ENCODE measurements at regions not wholly inside any gene's neighbourhood (a gene's known extent, or its start where the extent isn't known, plus 50 kb on each side); places are given as distances from the start of the nearest gene placed in this dataset.

DNA sequence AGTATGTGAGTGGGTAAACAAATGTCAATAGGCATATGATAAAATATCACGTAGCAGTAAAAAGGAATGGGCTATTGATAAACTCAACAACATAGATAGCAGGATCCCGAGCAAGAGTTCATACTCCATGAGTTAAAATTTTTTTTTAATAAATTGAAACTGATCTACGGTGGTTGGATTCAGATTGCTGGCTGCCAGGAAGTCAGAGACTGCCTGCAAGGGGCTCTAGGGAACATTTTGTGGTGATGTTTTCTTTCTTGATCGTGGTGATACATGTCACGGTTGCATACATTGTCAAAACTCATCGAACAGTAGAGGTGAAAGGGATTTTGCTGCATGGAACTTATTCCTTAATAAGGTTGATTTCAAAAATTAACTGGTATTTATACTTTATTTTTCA, 62.6 kb upstream of the WNT7B start:
- H3K4me3 ChIP-seq (ENCODE audit: low read depth, low read length), result no peak overlapping the region
- no peaks in the 10 kb centered on the region for H3K9me3 ChIP-seq (ENCODE audit: control insufficient read depth, insufficient read depth, low read length)
- H3K4me1 ChIP-seq (ENCODE audit: control insufficient read depth, insufficient read depth, low read length), result peaks cover 36% of the 10 kb centered on the region
- WGBS (ENCODE audit: insufficient coverage), result 73% methylated on average over 1 of the region's 6 CpGs
- H3K27me3 ChIP-seq (ENCODE audit: control insufficient read depth, insufficient read depth, low read length), result peaks cover 4% of the 10 kb centered on the region
- no peaks in the 10 kb centered on the region for H3K36me3 ChIP-seq (ENCODE audit: control insufficient read depth, insufficient read depth, low read length)
- no peak overlapping the region for H3K27ac ChIP-seq (ENCODE audit: low read depth, low read length)
- no peak for DNase-seq (ENCODE audit: low read depth in 4 of 6, low spot score in 6 of 6)

DNA sequence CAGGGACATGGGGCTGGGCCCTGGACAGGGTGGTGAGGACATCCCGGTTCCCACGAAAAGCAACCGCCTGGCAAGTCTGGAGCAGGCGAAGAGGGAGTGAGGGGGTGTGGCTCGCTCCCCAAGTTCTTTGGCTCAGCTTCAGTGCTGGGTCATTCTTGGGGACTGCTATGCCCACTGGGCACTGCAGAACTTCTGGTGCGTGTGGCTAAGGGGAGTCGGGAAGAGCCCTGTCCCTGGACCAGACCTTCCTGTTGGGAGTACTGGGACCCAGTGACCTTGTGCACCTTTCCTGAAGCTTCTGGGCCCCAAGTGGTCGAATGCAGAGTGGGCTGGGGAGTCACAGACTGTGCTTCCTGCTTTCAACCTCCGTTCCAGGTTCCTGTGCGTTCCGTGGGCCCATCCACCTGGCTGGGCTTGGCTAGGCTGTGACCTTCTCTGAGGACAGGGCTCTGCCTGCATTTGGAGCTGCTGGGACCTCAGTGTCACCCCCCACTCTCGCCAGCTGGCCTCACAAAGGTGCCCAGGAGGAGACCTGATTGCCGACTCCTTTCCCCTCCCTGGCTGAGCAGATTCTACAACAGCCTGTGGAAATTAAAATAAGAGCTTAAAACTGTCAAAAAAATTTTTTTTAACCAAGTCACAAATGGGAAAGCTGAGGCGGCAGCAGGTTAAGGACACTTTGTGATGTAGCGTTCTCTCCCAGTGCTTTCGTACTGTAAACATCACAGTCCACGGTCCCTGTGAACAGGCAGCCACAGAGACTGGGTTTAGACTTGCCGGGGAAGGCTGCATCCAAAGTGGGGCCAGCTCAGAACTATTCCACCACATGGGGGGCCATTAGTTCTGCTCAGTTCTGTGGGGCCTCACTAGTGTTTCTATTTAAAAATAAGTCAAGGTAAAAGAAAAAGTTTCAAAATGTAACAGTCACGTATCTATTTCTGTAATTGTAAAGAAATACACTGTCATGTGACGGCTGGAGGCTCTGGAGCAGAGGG, 63.8 kb upstream of the WNT7B start:
- Histone ChIP-seq H3K4me1 (ENCODE audit: control insufficient read depth, insufficient read depth, low read length) (peaks cover 45% of the 10 kb centered on the region), H3K27me3 (ENCODE audit: control insufficient read depth, insufficient read depth, low read length) (peaks cover 4% of the 10 kb centered on the region), H3K9me3 (ENCODE audit: control insufficient read depth, insufficient read depth, low read length) (no peaks in the 10 kb centered on the region), H3K27ac (ENCODE audit: low read depth, low read length) (no peak overlapping the region), H3K4me3 (ENCODE audit: low read depth, low read length) (no peak overlapping the region), H3K36me3 (ENCODE audit: control insufficient read depth, insufficient read depth, low read length) (no peaks in the 10 kb centered on the region)
- DNase-seq (ENCODE audit: low read depth in 4 of 6, low spot score in 6 of 6), result no peak
- WGBS (ENCODE audit: insufficient coverage), result 76% methylated on average over 16 of the region's 20 CpGs

DNA sequence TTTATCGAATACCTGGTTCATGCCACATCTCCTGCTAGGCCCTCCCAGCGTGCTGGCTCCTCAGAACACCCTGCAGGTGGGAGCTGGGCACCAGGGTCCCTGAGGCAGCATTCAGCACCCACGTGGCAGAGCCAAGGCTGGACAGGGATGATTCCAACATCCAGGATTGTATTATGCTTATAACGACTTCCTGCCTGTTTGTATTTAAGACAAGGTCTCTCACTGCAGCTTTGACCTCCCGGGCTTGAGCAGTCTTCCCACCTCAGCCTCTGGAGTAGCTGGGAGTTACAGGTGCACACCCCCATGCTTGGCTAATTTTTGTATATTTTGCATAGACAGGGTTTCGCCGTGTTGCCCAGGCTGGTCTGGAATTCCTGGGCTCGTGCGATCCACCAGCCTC, 64.7 kb upstream of the WNT7B start:
- peaks cover 4% of the 10 kb centered on the region for H3K27me3 ChIP-seq (ENCODE audit: control insufficient read depth, insufficient read depth, low read length)
- no peaks in the 10 kb centered on the region for H3K9me3 ChIP-seq (ENCODE audit: control insufficient read depth, insufficient read depth, low read length)
- H3K36me3 ChIP-seq (ENCODE audit: control insufficient read depth, insufficient read depth, low read length), result no peaks in the 10 kb centered on the region
- H3K27ac ChIP-seq (ENCODE audit: low read depth, low read length), result no peak overlapping the region
- H3K4me1 ChIP-seq (ENCODE audit: control insufficient read depth, insufficient read depth, low read length), result peaks cover 47% of the 10 kb centered on the region
- no peak for DNase-seq (ENCODE audit: low read depth in 4 of 6, low spot score in 6 of 6)
- no peak overlapping the region for H3K4me3 ChIP-seq (ENCODE audit: low read depth, low read length)
- WGBS (ENCODE audit: insufficient coverage), result 80% methylated on average over 7 of the region's 9 CpGs

DNA sequence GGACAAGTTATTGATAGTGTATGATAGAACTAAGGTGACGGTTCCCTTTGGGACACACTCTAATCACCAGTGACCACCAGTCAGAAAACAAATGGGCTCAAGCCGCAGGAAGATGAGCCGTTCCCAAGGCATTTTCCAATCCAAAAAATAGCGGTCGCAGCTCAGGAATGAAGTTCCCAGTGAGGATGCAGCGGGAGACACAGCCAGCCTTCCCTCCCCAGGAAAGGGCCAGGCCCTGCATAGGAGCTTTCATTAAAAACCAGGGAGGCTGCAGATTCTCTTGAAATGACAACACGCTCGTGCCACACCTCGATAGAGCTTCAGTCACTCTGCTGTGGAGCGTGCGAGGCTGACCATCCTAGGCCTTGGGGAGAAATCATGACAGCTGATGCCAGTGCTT, 65.8 kb upstream of the WNT7B start:
- no peaks in the 10 kb centered on the region for H3K36me3 ChIP-seq (ENCODE audit: control insufficient read depth, insufficient read depth, low read length)
- DNase-seq (ENCODE audit: low read depth in 4 of 6, low spot score in 6 of 6), result no peak
- H3K9me3 ChIP-seq (ENCODE audit: control insufficient read depth, insufficient read depth, low read length), result no peaks in the 10 kb centered on the region
- WGBS (ENCODE audit: insufficient coverage), result 86% methylated on average over 5 of the region's 11 CpGs
- no peak overlapping the region for H3K4me3 ChIP-seq (ENCODE audit: low read depth, low read length)
- H3K27ac ChIP-seq (ENCODE audit: low read depth, low read length), result no peak overlapping the region
- peaks cover 4% of the 10 kb centered on the region for H3K27me3 ChIP-seq (ENCODE audit: control insufficient read depth, insufficient read depth, low read length)
- H3K4me1 ChIP-seq (ENCODE audit: control insufficient read depth, insufficient read depth, low read length), result peaks cover 46% of the 10 kb centered on the region

DNA sequence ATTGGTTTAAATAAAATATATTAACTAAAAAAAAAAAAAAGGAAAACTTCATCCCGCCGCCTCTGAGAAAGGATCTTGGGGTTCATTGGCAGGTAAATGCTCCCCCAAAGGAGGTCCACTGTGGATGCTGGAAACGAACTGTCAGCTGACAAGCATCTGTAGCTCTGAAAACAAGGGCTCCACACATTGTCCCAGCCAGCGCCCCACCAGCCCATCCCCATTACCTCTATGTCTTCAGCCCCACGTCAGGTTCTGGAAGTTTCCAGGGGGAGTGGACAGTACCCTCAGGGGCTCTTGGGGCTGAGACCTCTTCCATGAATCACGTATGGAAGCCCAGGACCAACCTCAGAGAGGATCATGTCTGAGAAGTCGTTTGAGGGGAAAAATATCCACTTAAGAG, 66.4 kb upstream of the WNT7B start:
- Histone ChIP-seq H3K27ac (ENCODE audit: low read depth, low read length) (peak overlapping the region; percentile 88), H3K9me3 (ENCODE audit: control insufficient read depth, insufficient read depth, low read length) (no peaks in the 10 kb centered on the region), H3K4me3 (ENCODE audit: low read depth, low read length) (no peak overlapping the region), H3K27me3 (ENCODE audit: control insufficient read depth, insufficient read depth, low read length) (peaks cover 4% of the 10 kb centered on the region), H3K4me1 (ENCODE audit: control insufficient read depth, insufficient read depth, low read length) (peaks cover 52% of the 10 kb centered on the region), H3K36me3 (ENCODE audit: control insufficient read depth, insufficient read depth, low read length) (no peaks in the 10 kb centered on the region)
- DNase-seq (ENCODE audit: low read depth in 4 of 6, low spot score in 6 of 6), result no peak
- WGBS (ENCODE audit: insufficient coverage), result 78% methylated on average over 3 of the region's 7 CpGs

DNA sequence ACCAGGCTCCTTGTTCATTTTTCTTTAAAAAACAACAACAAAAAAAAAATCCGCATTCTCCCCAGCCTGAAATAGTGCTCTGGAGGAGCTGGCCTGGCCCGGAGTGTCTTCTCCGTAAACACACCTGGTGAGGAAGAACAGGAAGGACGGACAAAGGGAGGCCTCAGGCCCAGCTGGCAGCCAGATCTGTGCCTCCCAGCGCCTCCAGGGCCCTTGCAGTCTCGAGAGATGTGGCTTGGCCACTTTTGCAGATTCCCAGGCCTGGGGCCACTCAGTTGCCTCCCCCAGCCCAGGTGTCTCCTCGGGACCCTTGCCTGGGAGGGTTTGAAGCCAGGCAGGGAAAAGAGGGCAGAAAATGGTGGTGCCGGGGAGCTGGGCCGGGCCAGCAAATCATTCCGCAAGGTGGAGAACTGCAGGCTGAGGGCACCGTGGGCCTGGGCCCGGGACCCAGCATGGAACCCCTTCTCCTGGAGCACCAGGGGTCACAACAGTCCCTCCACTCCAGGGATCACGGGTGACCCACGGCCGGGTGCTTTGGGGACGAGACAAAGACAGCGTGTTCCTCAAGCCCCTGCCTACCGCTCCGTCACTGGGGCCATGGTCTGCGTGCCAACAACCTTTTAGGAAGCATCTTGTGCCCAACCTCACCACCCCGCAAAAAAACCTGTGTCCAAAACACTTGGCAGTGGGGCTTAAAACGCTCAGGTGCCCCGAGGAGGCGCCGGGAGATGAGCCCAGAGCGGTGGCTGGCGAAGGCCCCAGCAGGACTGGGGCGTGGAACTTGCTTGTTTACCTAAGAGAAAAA, 67.1 kb upstream of the WNT7B start:
- Histone ChIP-seq H3K27me3 (ENCODE audit: control insufficient read depth, insufficient read depth, low read length) (peaks cover 4% of the 10 kb centered on the region), H3K4me1 (ENCODE audit: control insufficient read depth, insufficient read depth, low read length) (peaks cover 52% of the 10 kb centered on the region), H3K27ac (ENCODE audit: low read depth, low read length) (peak overlapping the region; percentile 88), H3K4me3 (ENCODE audit: low read depth, low read length) (peak overlapping the region; percentile 57), H3K36me3 (ENCODE audit: control insufficient read depth, insufficient read depth, low read length) (no peaks in the 10 kb centered on the region), H3K9me3 (ENCODE audit: control insufficient read depth, insufficient read depth, low read length) (no peaks in the 10 kb centered on the region)
- 32% methylated on average over 27 of the region's 28 CpGs for WGBS (ENCODE audit: insufficient coverage)
- DNase-seq (ENCODE audit: low read depth in 4 of 6, low spot score in 6 of 6), result peak in 2 of 6 donors; percentile 34 to 69

DNA sequence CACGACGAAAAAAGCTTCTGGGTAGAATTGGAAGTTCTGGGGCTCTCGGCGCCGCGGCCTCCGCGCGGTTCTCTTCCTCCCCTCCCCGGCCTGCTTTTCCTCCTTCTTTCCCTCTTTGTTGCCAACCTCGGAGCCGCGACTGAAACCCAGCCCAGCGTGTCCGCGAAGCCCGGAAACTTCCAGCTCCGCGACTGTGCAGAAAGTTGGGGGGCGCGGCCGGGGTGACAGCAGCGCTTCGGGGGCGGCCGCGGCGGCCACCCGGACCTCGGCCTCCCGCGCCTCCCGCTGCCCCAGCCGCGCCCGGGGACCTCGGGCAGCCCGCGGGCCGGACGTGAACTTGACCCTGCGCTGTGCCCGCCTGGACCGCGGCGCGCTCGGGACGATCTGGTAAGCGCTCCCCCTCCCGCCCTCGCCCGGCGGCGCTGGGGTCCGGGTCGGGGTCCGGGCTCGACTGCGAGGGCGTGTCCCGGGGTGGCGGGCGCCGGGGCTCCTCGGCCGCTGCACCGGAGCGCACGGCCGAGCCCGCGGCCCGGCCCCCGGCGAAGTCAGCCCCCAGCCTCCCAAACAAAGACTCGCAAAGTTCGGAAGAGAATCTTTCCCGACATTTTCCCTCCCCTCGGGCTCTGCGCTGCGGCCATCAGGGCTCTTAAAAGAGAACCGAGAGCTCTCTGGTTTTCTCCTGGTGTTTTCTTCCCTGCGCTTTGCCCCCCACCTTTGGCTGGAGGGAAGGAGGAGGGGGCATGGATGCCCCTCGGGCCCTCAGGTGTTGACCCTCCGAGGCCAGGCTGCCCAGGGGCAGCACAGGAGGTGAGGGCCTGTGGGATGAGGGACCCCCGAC, 67.9 kb upstream of the WNT7B start:
- Histone ChIP-seq H3K27me3 (ENCODE audit: control insufficient read depth, insufficient read depth, low read length) (peaks cover 4% of the 10 kb centered on the region), H3K9me3 (ENCODE audit: control insufficient read depth, insufficient read depth, low read length) (no peaks in the 10 kb centered on the region), H3K27ac (ENCODE audit: low read depth, low read length) (peak overlapping the region; percentile 88), H3K36me3 (ENCODE audit: control insufficient read depth, insufficient read depth, low read length) (peaks cover 3% of the 10 kb centered on the region), H3K4me3 (ENCODE audit: low read depth, low read length) (peak overlapping the region; percentile 57), H3K4me1 (ENCODE audit: control insufficient read depth, insufficient read depth, low read length) (peaks cover 58% of the 10 kb centered on the region)
- DNase-seq (ENCODE audit: low read depth in 4 of 6, low spot score in 6 of 6), result peak in 1 of 6 donors; percentile 63
- 2% methylated on average over 82 of the region's 87 CpGs for WGBS (ENCODE audit: insufficient coverage)

DNA sequence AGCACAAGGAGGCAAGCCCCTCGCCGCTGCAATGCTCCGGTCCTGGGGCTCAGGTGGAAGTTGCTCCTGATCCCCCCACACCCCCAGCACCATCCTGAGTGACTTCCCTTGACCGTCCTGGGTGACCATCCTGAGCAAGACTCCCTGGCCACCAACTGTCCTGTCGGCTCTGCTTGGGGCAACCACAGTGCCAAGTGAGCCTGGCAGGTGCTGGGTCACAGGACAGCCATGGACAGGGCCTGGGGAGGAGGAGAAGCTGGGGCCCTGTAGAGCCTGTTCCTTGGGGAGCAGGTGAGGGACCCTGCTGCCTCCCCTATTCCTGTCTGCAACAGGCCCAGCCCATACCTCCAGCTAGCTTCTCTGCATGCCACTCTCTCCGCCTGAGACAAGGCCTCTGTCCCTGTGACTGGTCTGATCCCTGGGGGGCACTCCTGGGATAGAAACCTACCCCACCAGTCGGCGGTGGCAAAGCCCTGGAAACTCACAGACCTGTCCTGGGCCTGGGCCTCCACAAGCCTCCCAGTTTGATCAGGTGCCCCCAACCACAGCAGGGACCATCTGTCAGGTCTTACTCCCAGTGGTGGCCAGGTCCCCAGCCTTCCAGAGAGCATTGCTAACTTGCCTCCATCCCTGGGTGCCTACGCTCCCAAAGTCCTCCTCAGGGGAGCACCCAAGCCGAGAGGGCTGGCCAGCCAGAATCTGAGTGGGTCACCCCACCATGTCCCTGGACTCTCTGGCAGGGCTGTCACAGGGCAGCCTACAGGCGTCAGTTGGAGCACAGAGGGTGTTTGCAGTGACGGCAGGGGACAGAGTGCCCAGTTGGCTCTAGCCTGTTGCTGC, 68.7 kb upstream of the WNT7B start:
- H3K36me3 ChIP-seq (ENCODE audit: control insufficient read depth, insufficient read depth, low read length), result peaks cover 6% of the 10 kb centered on the region
- H3K4me3 ChIP-seq (ENCODE audit: low read depth, low read length), result peak overlapping the region; percentile 46
- peak in 1 of 6 donors; percentile 50 for DNase-seq (ENCODE audit: low read depth in 4 of 6, low spot score in 6 of 6)
- H3K27me3 ChIP-seq (ENCODE audit: control insufficient read depth, insufficient read depth, low read length), result peaks cover 4% of the 10 kb centered on the region
- H3K4me1 ChIP-seq (ENCODE audit: control insufficient read depth, insufficient read depth, low read length), result peaks cover 62% of the 10 kb centered on the region
- WGBS (ENCODE audit: insufficient coverage), result 65% methylated on average over 12 of the region's 12 CpGs
- peak overlapping the region; percentile 84 for H3K27ac ChIP-seq (ENCODE audit: low read depth, low read length)
- no peaks in the 10 kb centered on the region for H3K9me3 ChIP-seq (ENCODE audit: control insufficient read depth, insufficient read depth, low read length)
